HG02759 (cell line): ENCODE measurements at regions not wholly inside any gene's neighbourhood (a gene's known extent, or its start where the extent isn't known, plus 50 kb on each side); places are given as distances from the start of the nearest gene placed in this dataset.
"Not testable (repeated sequence)": the region's sequence is repeated elsewhere in the genome, so short reads cannot be mapped to it uniquely, and the experiment has no call there.

ENCODE experiments used
- ATAC-seq: cut with Tn5 transposase; IDR thresholded peaks from one replicate; pipeline ENCODE4 v1.9.1; 2021; ENCODE audit warnings: mild to moderate bottlenecking, moderate library complexity; ENCODE audit not compliant: unreplicated experiment

GRCh38 chr21:28877318-28877884 is 115.3 kb downstream of the LTN1 start:
- ATAC-seq = no peak

DNA sequence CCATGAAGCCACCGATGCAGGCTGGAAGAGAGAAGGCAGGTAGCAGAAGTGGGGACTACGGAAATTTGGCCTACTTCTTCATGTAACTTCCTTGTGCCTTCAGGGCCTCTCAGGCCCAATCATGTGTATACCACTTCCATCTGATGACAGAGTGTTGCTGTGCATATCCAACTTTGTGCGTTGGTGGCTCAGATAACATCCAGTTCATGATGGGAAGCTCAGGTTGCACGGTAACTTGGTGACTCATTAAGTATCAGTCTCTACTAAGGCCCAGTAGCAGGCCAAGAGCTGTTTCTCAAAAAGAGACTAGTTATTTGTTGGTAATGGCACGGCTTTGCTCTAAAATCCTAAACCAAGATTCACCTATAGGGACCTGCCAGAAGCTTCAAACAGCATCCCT is 117.6 kb downstream of the LTN1 start:
- ATAC-seq = no peak

GRCh38 chr21:28872218-28872617 is 120.5 kb downstream of the LTN1 start:
- ATAC-seq = no peak

DNA sequence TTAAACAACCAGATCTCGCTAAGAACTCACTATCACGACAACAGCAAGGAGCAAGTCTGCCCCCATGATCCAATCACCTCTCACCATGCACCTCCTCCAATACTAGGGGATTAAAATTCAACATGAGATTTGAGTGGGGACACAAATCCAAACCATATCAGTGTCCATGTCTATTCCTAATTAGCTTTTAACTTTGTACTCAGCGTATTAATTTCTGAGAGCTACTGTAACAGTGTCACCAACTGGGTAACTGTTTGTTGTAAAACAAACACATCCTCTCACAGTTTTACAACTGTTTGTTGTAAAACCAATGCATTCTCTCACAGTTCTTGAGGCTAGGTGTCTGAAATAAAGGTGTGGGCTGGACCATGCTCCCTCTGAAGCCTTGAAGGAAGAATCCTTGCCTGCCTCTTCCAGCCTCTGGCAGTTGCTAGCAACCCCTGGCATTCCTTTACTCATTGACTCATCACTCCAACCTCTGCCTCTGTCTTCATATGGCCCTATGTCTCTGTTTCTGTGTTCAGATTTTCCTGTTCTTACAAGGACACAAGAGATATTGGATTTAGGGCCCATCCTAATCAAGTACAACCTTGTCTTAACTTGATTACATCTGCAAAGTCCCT is 121.2 kb downstream of the LTN1 start:
- ATAC-seq = no peak

- no peak for ATAC-seq
Measured at GRCh38 chr21:28867401-28867800, 125.3 kb downstream of the LTN1 start.

GRCh38 chr21:28865488-28866186 is 127.0 kb downstream of the LTN1 start:
- ATAC-seq = no peak

DNA sequence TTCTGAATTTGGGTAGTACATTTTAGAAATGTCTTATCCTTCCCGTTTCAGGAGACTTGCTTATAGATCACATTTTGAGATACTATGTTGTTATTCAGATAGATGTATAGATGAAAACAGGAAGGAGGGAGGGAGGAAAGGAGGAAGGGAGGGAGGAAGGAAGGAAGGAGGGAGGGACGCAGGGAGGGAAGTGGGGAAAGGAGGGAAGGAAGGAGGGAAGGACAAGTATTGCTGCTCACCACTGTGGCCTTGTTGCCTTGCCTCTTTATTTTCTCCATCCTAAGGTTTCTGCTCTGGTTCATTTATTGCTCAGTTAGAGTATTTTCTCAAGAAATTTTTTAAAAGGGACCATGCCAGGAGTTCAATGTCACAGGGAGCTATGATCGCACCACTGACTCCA is 134.3 kb downstream of the LTN1 start:
- no peak for ATAC-seq

DNA sequence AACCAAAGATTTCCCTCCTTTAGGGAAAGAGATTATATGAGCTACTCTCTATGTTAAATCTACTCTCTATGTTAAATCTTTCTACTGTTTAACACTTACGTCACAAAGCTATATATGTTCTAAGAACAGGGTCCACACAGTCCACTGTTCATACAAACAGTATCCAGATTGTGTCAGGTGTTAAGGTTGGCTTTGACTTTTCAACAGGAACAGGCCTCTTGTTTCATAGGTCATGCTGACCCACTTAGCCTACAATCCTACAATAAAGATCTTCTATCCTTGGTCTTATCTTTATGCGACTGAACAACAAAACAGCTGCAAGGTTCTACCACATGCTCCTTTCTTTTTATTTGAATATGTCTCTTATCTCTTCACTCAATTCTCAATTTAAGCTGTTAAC is 134.9 kb downstream of the LTN1 start:
- ATAC-seq = no peak

DNA sequence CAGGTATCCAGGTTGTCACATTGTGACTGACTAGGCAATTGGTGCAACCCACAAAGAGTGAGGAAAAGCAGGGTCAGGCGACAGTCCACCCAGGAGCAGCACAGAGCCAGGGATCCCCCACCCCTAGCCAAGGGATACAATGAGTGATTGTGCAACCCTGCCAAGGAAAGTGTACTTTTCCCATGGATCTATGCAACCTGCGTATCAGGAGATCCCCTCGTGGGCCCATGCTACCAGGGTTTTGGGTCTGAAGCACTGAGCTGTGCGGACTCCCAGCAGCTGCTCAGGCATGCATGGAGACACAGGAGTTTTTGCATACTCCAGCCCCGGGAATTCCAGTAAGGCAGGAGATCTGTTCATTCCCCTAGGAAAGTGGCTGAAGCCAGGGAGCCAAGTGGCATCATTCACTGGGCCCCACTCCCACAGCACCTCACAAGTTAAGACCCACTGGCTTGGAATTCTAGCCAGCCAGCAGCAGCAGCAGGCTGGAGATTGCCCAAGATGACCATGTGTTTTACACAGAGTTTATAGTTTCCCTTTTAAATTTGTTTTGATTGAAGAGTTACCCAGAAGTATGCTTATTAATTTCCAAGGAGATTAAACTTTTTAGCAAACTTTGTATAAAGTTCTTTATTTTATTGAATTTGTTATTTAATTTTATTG is 136.0 kb downstream of the LTN1 start:
- no peak for ATAC-seq

DNA sequence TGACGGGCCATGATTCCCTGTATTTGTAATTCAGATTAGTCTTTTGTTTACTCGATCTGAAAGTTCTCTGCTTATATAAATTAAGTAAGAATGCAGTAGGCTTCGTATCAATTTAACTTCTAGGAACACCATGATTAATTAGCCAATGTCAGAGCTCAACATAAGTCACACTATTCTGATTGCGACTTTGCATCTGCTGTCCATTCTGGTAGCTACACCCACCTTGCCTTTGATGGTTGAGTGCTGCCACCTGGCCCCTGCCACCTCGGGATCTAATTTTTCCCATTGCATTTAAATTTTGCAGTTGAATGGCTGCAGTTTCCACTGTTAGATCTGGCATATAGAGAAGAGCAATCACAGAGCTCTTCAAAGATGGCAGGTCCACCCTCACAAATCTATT is 140.0 kb downstream of the LTN1 start:
- ATAC-seq = no peak

DNA sequence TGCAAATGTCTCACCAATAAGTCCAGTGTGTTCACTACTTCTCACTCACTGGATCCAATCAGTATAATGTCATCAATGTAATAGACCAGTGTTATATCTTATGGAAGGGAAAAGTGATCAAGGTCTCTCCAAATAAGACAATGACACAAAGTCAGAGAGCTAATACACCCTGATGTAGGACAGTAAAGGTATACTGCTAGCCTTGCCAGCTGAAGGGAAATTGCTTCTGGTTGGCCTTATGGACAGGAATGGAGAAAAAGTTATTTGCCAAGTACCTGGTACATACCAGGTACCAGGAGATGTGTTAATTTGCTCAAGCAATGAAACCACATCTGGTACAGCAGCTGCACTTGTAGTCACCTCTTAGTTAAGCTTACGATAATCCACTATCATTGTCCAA is 141.0 kb downstream of the LTN1 start:
- no peak for ATAC-seq

GRCh38 chr21:28839237-28839636 is 153.4 kb downstream of the LTN1 start:
- ATAC-seq = not testable (repeated sequence)

GRCh38 chr21:28837426-28837825 is 155.3 kb downstream of the LTN1 start:
- not testable (repeated sequence) for ATAC-seq

DNA sequence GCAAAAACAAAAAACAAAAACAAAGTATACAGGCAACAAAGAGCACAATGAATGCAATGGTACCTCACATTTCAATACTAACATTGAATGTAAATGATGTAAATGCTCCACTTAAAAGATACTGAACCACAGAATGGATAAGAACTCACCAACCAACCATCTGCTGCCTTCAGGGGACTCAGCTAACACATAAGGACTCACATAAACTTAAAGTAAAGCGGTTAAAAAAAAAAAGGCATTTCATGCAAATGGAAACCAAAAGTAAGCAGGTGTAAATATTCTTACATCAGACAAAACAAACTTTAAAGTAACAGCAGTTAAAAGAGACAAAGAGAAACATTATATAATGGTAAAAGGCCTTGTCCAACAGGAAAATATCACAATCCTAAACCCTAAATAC is 156.1 kb downstream of the LTN1 start:
- not testable (repeated sequence) for ATAC-seq

- ATAC-seq = no peak
Measured at GRCh38 chr21:28834335-28835238, 158.1 kb downstream of the LTN1 start.

DNA sequence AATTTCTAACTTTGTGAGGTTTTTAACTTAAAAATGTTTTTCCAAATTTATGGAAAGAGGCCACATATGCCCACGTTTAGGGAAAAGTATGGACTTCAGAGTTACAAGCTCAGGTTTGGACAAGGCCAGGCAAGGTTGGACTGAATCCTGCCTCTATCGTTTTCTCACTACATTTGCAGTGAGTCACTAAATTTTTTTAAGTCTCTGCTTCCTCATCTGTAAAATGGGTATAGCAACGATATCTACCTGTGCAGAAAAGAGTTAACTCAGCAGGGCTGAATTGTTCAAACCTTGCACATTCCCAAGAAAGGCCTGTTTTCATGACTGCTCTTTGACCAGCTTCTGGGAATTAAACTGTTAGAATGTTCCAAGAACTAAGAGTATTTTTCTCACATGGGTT is 159.1 kb downstream of the LTN1 start:
- ATAC-seq = no peak

GRCh38 chr21:28833182-28833581 is 159.5 kb downstream of the LTN1 start:
- no peak for ATAC-seq

DNA sequence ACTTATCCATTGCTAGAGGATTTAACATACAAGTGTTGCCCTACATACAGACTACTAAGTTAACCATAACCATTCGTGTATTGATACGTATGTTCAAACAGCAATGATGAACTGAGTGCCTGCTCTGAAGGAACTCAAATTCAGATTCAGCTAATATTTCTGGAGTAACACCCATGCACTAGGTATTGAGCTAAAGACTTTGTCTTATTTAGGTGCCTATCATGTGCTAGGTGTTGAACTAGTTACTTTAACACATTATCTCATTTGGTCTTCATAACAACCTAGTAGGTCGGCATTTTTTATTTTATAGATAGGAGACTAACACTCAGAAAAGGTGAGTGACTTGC is 160.0 kb downstream of the LTN1 start:
- ATAC-seq = no peak

DNA sequence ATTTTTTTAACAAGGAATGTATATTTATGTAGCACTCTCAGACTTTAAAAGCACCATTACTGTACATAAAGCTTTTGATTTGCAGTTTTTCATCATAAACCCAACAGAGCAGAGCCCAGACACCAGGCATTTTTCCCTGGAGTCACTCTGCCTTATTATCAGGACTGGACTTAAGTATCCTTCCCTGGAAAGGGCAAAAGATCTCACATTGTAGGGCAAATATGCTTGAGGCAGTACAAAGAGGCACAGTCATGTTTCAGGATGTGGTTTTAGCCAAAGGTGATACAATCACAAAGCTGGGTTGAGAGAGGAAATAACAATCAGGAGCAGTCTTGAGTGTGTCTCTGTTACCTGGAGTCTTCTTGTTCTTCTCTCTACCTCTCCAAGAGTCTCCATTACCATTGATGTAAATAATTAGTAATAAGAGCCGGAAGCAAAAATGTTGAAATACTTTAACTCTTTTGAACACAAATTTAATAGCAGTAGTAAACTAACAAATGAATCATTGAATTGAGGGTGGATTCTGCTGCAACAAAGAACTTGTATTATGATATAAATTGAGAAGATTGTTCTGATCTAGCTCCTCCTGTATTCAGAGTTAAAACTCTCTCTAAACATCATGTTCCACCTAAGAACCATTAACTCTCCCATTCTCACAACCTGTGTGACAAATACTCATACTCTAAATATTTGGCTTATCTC is 160.5 kb downstream of the LTN1 start:
- ATAC-seq = no peak

GRCh38 chr21:28828981-28829380 is 163.7 kb downstream of the LTN1 start:
- no peak for ATAC-seq
